K562 (cell line): ENCODE measurements at regions not wholly inside any gene's neighbourhood (a gene's known extent, or its start where the extent isn't known, plus 50 kb on each side); places are given as distances from the start of the nearest gene placed in this dataset.

Source experiments
- ATAC-seq: fragments of 200-7000 bp; cut with Tn5 transposase; 3 replicates; pipeline ENCODE4 v1.9.1; 2020; ENCODE audit warnings: moderate library complexity
- BruUV-seq: library from RNA; stranded (reverse); fragments of 400-500 nt; replicated peaks from 2 replicates; lab custom pipeline; 2021; lab: Mats Ljungman, UMichigan
- CTCF ChIA-PET: fragments of 300-600 bp; formaldehyde crosslinking; extraction: SDS; loops from one replicate; lab custom pipeline; 2021; ENCODE audit warnings: low intra/inter-chr PET ratio; lab: Yijun Ruan, JAX
- POLR2A ChIA-PET: fragments of 300-600, 350-650 bp; sonication (Branson Sonifier 250); formaldehyde crosslinking; extraction: SDS; loops from one replicate; lab custom pipeline; 2021; ENCODE audit warnings: antibody characterized with exemption, inconsistent platforms; lab: Yijun Ruan, JAX
- DNase-seq, 4 experiments: peaks; one replicate each; pipeline versions ENCODE4 v3.0.0 to v3.0.0-alpha.2; 2011 to 2018; ENCODE audit warnings: low spot score in 3 of 4, mixed read lengths in 3 of 4; ENCODE audit errors: extremely low read depth in 1 of 4
- FAIRE-seq: peaks from 2 replicates; lab custom pipeline; 2011; peaks lifted over from hg19 to GRCh38; lab: Jason Lieb, UNC
- H2AFZ ChIP-seq: 2 replicates; pipeline ENCODE4 v1.6.0; 2011; ENCODE audit warnings: low read depth, low read length, control low read depth, inconsistent platforms
- H3K27ac ChIP-seq: fragments of 200-600 bp; 3 replicates; pipeline ENCODE4 v1.8.0; 2011; ENCODE audit warnings: low read depth, mild to moderate bottlenecking, control low read depth, inconsistent platforms, low read length, moderate library complexity, mixed read lengths; ENCODE audit errors: extremely low read depth
- H3K27me3 ChIP-seq, 2 experiments: fragments of 300-600 bp in 1 of 2; 2 replicates in 1 of 2; 3 replicates in 1 of 2; pipeline versions ENCODE4 v1.6.0 to v1.8.0; 2011; ENCODE audit warnings: inconsistent platforms in 2 of 2, low read length in 2 of 2, mild to moderate bottlenecking in 1 of 2, mixed read lengths in 1 of 2, moderate library complexity in 1 of 2; ENCODE audit not compliant: control insufficient read depth in 2 of 2, insufficient read depth in 2 of 2
- H3K36me3 ChIP-seq: fragments of 300-600 bp; 3 replicates; pipeline ENCODE4 v1.8.0; 2011; ENCODE audit warnings: mild to moderate bottlenecking, low read length, inconsistent platforms; ENCODE audit not compliant: control insufficient read depth, insufficient read depth
- H3K4me1 ChIP-seq, 2 experiments: fragments of 200-600 bp in 1 of 2; replicated peaks in 1 of 2; 2 replicates in 1 of 2; 3 replicates in 1 of 2; pipeline versions ENCODE4 v1.5.1 to v1.8.0; 2011; ENCODE audit warnings: inconsistent platforms in 2 of 2, low read length in 2 of 2, mild to moderate bottlenecking in 1 of 2, mixed read lengths in 1 of 2, moderate library complexity in 1 of 2; ENCODE audit not compliant: control insufficient read depth in 2 of 2, insufficient read depth in 2 of 2
- H3K4me2 ChIP-seq: 2 replicates; pipeline ENCODE4 v1.6.1; 2011; ENCODE audit warnings: low read length, control low read depth, inconsistent platforms, mixed read lengths; ENCODE audit not compliant: insufficient read depth
- H3K4me3 ChIP-seq: fragments of 200-600 bp; sonication (generic), shearing (Covaris generic); 2 replicates; pipeline ENCODE4 v1.5.1; 2016; ENCODE audit warnings: control low read depth, inconsistent platforms
- H3K79me2 ChIP-seq: fragments of 200-600 bp; 3 replicates; pipeline ENCODE4 v1.8.0; 2011; ENCODE audit warnings: low read length, inconsistent platforms; ENCODE audit not compliant: control insufficient read depth, insufficient read depth
- H3K9ac ChIP-seq, 2 experiments: 2 replicates each; pipeline versions ENCODE4 v1.6.0 to v1.6.1; 2011; ENCODE audit warnings: low read depth in 2 of 2, low read length in 2 of 2, control low read depth in 1 of 2, inconsistent platforms in 1 of 2, mild to moderate bottlenecking in 1 of 2, mixed read lengths in 1 of 2; ENCODE audit not compliant: insufficient read depth in 1 of 2
- H3K9me1 ChIP-seq: one replicate; pipeline ENCODE4 v1.6.0; 2011; ENCODE audit warnings: inconsistent platforms, mild to moderate bottlenecking, low read length, moderate library complexity; ENCODE audit not compliant: control insufficient read depth, insufficient read depth
- H3K9me3 ChIP-seq: replicated peaks from 2 replicates; pipeline ENCODE4 v1.5.1; 2011; ENCODE audit warnings: low read depth, low read length, inconsistent platforms; ENCODE audit not compliant: control insufficient read depth, insufficient read depth
- H4K20me1 ChIP-seq: replicated peaks from 2 replicates; pipeline ENCODE4 v1.6.1; 2011; ENCODE audit warnings: low read length, inconsistent platforms, mixed read lengths; ENCODE audit not compliant: control insufficient read depth, insufficient read depth
- C11orf30 ChIP-seq: fragments of 450-650 bp; IDR thresholded peaks from 2 replicates; pipeline ENCODE4 v1.6.1; 2016; ENCODE audit warnings: low read depth, mild to moderate bottlenecking
- CBFA2T2 ChIP-seq: fragments of 450-650 bp; conservative IDR thresholded peaks from 2 replicates; pipeline ENCODE4 v1.6.1; 2017; ENCODE audit warnings: mild to moderate bottlenecking
- ETS1 ChIP-seq: conservative IDR thresholded peaks from 2 replicates; pipeline ENCODE4 v1.6.1; 2011; ENCODE audit warnings: low read depth, mild to moderate bottlenecking, low read length; ENCODE audit not compliant: control insufficient read depth
- HSF4 ChIP-seq: fragments of 250-450 bp; sonication (Bioruptor Pico); IDR thresholded peaks from 2 replicates; pipeline ENCODE4 v2.1.2; 2022; ENCODE audit warnings: mild to moderate bottlenecking, moderate library complexity, borderline replicate concordance
- ILF3 ChIP-seq: fragments of 450-650 bp; IDR thresholded peaks from 2 replicates; pipeline ENCODE4 v1.6.1; 2018; ENCODE audit warnings: antibody characterized with exemption, mild to moderate bottlenecking, moderate library complexity, borderline replicate concordance
- MCM2 ChIP-seq: fragments of 450-650 bp; IDR thresholded peaks from 2 replicates; pipeline ENCODE4 v1.6.1; 2017; ENCODE audit warnings: low read depth, mild to moderate bottlenecking
- MTA2 ChIP-seq: fragments of 450-650 bp; IDR thresholded peaks from 2 replicates; pipeline ENCODE4 v1.6.1; 2016; ENCODE audit warnings: low read depth
- NUFIP1 ChIP-seq: fragments of 450-650 bp; IDR thresholded peaks from 2 replicates; pipeline ENCODE4 v1.6.1; 2018; ENCODE audit not compliant: partially characterized antibody
- PTTG1 ChIP-seq: fragments of 450-650 bp; IDR thresholded peaks from 2 replicates; pipeline ENCODE4 v1.6.1; 2016; ENCODE audit warnings: low read depth, mild to moderate bottlenecking, missing genetic modification characterization, missing compliant biosample characterization
- TEAD2 ChIP-seq: fragments of 450-650 bp; IDR thresholded peaks from 2 replicates; pipeline ENCODE4 v1.6.1; 2016; ENCODE audit warnings: missing genetic modification characterization, control low read depth, missing compliant biosample characterization
- ZKSCAN8 ChIP-seq: fragments of 200-800 bp; sonication (Bioruptor generic); IDR thresholded peaks from 2 replicates; pipeline ENCODE4 v1.6.1; 2016; ENCODE audit warnings: missing genetic modification characterization, missing compliant biosample characterization
- ZNF696 ChIP-seq: fragments of 250-450 bp; sonication (Bioruptor Pico); conservative IDR thresholded peaks from 2 replicates; pipeline ENCODE4 v1.4.0; 2020; ENCODE audit warnings: mild to moderate bottlenecking, moderate library complexity
- WGBS: fragments of 100-300 bp; shearing (Covaris generic); methylation state at CpG from one replicate; pipeline ENCODE4 v1.1.6; 2016; ENCODE audit warnings: low coverage, mixed read lengths; ENCODE audit not compliant: insufficient coverage; ENCODE audit errors: missing lambda C conversion rate; 5-methylcytosine and 5-hydroxymethylcytosine counted together
- in situ Hi-C: fragments of 300-500 bp; cut with MboI; formaldehyde crosslinking; loops from 4 replicates; pipeline ENCODE4 v1.15.0; 2018; ENCODE audit warnings: inconsistent platforms, mixed read lengths
- intact Hi-C: fragments of 100-400 bp; cut with micrococcal nuclease; formaldehyde crosslinking; loops from 2 replicates; pipeline ENCODE4 v1.14.2; 2022
- TF ChIP-seq, protein P1 (sequence below): fragments of 450-650 bp; IDR thresholded peaks from 2 replicates; pipeline ENCODE4 v1.6.1; 2016; ENCODE audit warnings: missing biosample characterization, missing genetic modification characterization
- TF ChIP-seq, protein P2 (sequence below), 2 experiments: fragments of 450-650 bp; IDR thresholded peaks; 2 replicates each; pipeline ENCODE4 v1.6.1; 2016
- TF ChIP-seq, protein P3 (sequence below), 2 experiments: IDR thresholded peaks in 1 of 2; conservative IDR thresholded peaks in 1 of 2; 2 replicates each; pipeline ENCODE4 v1.6.1; 2016; ENCODE audit warnings: low read depth in 2 of 2, mild to moderate bottlenecking in 1 of 2, missing compliant biosample characterization in 1 of 2, missing genetic modification characterization in 1 of 2, moderate library complexity in 1 of 2

GRCh38 chr2:238702276-238703052 is 145.4 kb upstream of the TWIST2 start:
- no peaks in the 10 kb centered on the region for H3K9me3 ChIP-seq
- DNase-seq (no peak), ATAC-seq (no peak), FAIRE-seq (no peak)
- H3K27me3 ChIP-seq = peaks cover 0 to 45% of the 10 kb centered on the region in 2 experiments; a peak in 3 of 5 replicates
- no peaks in the 10 kb centered on the region for H3K4me1 ChIP-seq
- H4K20me1 ChIP-seq = no peaks in the 10 kb centered on the region; the same call in 1 of the 2 replicates
- no peaks in the 10 kb centered on the region for H3K79me2 ChIP-seq
- CTCF ChIA-PET = no interaction called here
- H3K36me3 ChIP-seq = no peaks in the 10 kb centered on the region
- intact Hi-C loops = no loop called here
- TF ChIP-seq, protein P1, sequence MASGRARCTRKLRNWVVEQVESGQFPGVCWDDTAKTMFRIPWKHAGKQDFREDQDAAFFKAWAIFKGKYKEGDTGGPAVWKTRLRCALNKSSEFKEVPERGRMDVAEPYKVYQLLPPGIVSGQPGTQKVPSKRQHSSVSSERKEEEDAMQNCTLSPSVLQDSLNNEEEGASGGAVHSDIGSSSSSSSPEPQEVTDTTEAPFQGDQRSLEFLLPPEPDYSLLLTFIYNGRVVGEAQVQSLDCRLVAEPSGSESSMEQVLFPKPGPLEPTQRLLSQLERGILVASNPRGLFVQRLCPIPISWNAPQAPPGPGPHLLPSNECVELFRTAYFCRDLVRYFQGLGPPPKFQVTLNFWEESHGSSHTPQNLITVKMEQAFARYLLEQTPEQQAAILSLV = no peak
- TF ChIP-seq ILF3 (no peak), CBFA2T2 (no peak), ZNF696 (CRISPR knock-in tag) (no peak), TEAD2 (no peak), MCM2 (no peak), PTTG1 (tag) (no peak), C11orf30 (no peak), ETS1 (no peak), NUFIP1 (no peak), MTA2 (no peak), HSF4 (CRISPR knock-in tag) (no peak), ZKSCAN8 (CRISPR knock-in tag) (no peak)
- TF ChIP-seq, protein P2, sequence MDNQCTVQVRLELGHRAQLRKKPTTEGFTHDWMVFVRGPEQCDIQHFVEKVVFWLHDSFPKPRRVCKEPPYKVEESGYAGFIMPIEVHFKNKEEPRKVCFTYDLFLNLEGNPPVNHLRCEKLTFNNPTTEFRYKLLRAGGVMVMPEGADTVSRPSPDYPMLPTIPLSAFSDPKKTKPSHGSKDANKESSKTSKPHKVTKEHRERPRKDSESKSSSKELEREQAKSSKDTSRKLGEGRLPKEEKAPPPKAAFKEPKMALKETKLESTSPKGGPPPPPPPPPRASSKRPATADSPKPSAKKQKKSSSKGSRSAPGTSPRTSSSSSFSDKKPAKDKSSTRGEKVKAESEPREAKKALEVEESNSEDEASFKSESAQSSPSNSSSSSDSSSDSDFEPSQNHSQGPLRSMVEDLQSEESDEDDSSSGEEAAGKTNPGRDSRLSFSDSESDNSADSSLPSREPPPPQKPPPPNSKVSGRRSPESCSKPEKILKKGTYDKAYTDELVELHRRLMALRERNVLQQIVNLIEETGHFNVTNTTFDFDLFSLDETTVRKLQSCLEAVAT (IDR thresholded peaks at IDR 0.05) = no peak
- TF ChIP-seq, protein P3, sequence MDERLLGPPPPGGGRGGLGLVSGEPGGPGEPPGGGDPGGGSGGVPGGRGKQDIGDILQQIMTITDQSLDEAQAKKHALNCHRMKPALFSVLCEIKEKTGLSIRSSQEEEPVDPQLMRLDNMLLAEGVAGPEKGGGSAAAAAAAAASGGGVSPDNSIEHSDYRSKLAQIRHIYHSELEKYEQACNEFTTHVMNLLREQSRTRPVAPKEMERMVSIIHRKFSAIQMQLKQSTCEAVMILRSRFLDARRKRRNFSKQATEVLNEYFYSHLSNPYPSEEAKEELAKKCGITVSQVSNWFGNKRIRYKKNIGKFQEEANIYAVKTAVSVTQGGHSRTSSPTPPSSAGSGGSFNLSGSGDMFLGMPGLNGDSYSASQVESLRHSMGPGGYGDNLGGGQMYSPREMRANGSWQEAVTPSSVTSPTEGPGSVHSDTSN (CRISPR knock-in tag; IDR thresholded peaks at IDR 0.05; ENCODE audit: low read depth) = no peak
- TF ChIP-seq, protein P3 (tag; conservative IDR thresholded peaks at IDR 0.05; ENCODE audit: low read depth) = no peak
- POLR2A ChIA-PET = no interaction called here
- 3% methylated on average over 18 of the region's 21 CpGs for WGBS
- no peak overlapping the region for H3K9ac ChIP-seq
- H2AFZ ChIP-seq = no peak overlapping the region
- H3K9me1 ChIP-seq = no peaks in the 10 kb centered on the region
- no peak overlapping the region for H3K4me2 ChIP-seq
- BruUV-seq = no TSS peak
- H3K4me3 ChIP-seq = no peak overlapping the region
- in situ Hi-C loops = no loop called here
- no peak overlapping the region for H3K27ac ChIP-seq
